Chondrocyte (in vitro differentiated cells): ENCODE measurements at regions not wholly inside any gene's neighbourhood (a gene's known extent, or its start where the extent isn't known, plus 50 kb on each side); places are given as distances from the start of the nearest gene placed in this dataset.
A peak's percentile ranks its signal among the peaks of the same experiment; 100 is the strongest.

ENCODE experiments used
- DNase-seq: peaks from one replicate; pipeline ENCODE4 v3.0.0; 2021; ENCODE audit warnings: mixed read lengths, low spot score
- H3K27ac Mint-ChIP-seq: one replicate; pipeline ENCODE4 v1.8.0; 2021; ENCODE audit warnings: mild to moderate bottlenecking, moderate library complexity, mixed read lengths; ENCODE audit not compliant: unreplicated experiment
- H3K27me3 Mint-ChIP-seq: 2 replicates; pipeline ENCODE4 v1.8.0; 2021; ENCODE audit warnings: low read depth, mixed read lengths
- H3K36me3 Mint-ChIP-seq: 2 replicates; pipeline ENCODE4 v1.8.0; 2021; ENCODE audit warnings: low read depth, mixed read lengths
- H3K4me1 Mint-ChIP-seq: 2 replicates; pipeline ENCODE4 v1.8.0; 2021; ENCODE audit warnings: low read depth, mild to moderate bottlenecking, mixed read lengths
- H3K4me3 Mint-ChIP-seq: one replicate; pipeline ENCODE4 v1.8.0; 2021; ENCODE audit warnings: mild to moderate bottlenecking, moderate library complexity, mixed read lengths; ENCODE audit not compliant: unreplicated experiment
- H3K9me3 Mint-ChIP-seq: 2 replicates; pipeline ENCODE4 v1.8.0; 2021; ENCODE audit warnings: low read depth, mixed read lengths
- TF ChIP-seq, protein P1 (sequence below): fragments of 200-600 bp; sonication (generic); IDR thresholded peaks from 2 replicates; pipeline ENCODE4 v1.5.0; 2021; ENCODE audit warnings: antibody characterized with exemption, mild to moderate bottlenecking, moderate library complexity

GRCh38 chr9:126049088-126049487 is 277.5 kb upstream of the MVB12B start:
- no peak overlapping the region for H3K27ac Mint-ChIP-seq
- no peak for DNase-seq
- H3K27me3 Mint-ChIP-seq = peaks cover 19% of the 10 kb centered on the region
- H3K4me3 Mint-ChIP-seq = no peak overlapping the region
- peaks cover 4% of the 10 kb centered on the region for H3K36me3 Mint-ChIP-seq
- peaks cover 6% of the 10 kb centered on the region for H3K9me3 Mint-ChIP-seq
- no peaks in the 10 kb centered on the region for H3K4me1 Mint-ChIP-seq
- TF ChIP-seq, protein P1, sequence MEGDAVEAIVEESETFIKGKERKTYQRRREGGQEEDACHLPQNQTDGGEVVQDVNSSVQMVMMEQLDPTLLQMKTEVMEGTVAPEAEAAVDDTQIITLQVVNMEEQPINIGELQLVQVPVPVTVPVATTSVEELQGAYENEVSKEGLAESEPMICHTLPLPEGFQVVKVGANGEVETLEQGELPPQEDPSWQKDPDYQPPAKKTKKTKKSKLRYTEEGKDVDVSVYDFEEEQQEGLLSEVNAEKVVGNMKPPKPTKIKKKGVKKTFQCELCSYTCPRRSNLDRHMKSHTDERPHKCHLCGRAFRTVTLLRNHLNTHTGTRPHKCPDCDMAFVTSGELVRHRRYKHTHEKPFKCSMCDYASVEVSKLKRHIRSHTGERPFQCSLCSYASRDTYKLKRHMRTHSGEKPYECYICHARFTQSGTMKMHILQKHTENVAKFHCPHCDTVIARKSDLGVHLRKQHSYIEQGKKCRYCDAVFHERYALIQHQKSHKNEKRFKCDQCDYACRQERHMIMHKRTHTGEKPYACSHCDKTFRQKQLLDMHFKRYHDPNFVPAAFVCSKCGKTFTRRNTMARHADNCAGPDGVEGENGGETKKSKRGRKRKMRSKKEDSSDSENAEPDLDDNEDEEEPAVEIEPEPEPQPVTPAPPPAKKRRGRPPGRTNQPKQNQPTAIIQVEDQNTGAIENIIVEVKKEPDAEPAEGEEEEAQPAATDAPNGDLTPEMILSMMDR = no peak

- peak; percentile 70 for DNase-seq
- Mint-ChIP-seq H3K36me3 (peaks cover 3% of the 10 kb centered on the region), H3K27ac (no peak overlapping the region), H3K4me3 (no peak overlapping the region), H3K9me3 (peaks cover 6% of the 10 kb centered on the region), H3K27me3 (peaks cover 20% of the 10 kb centered on the region), H3K4me1 (no peaks in the 10 kb centered on the region)
- TF ChIP-seq, protein P1 = no peak
Observed at GRCh38 chr9:126049896-126050604, 276.6 kb upstream of the MVB12B start.

GRCh38 chr9:126050605-126050990 is 276.0 kb upstream of the MVB12B start:
- TF ChIP-seq, protein P1 = no peak
- no peaks in the 10 kb centered on the region for H3K4me1 Mint-ChIP-seq
- H3K9me3 Mint-ChIP-seq = peaks cover 6% of the 10 kb centered on the region
- peak; percentile 43 for DNase-seq
- H3K36me3 Mint-ChIP-seq = peaks cover 3% of the 10 kb centered on the region
- H3K27me3 Mint-ChIP-seq = peaks cover 18% of the 10 kb centered on the region
- H3K27ac Mint-ChIP-seq = no peak overlapping the region
- no peak overlapping the region for H3K4me3 Mint-ChIP-seq

GRCh38 chr9:126051446-126052130 is 275.0 kb upstream of the MVB12B start:
- TF ChIP-seq, protein P1 = no peak
- peak; percentile 51 for DNase-seq
- H3K4me1 Mint-ChIP-seq = no peaks in the 10 kb centered on the region
- no peak overlapping the region for H3K4me3 Mint-ChIP-seq
- H3K27ac Mint-ChIP-seq = no peak overlapping the region
- H3K9me3 Mint-ChIP-seq = no peaks in the 10 kb centered on the region
- H3K27me3 Mint-ChIP-seq = peaks cover 22% of the 10 kb centered on the region
- no peaks in the 10 kb centered on the region for H3K36me3 Mint-ChIP-seq

- Mint-ChIP-seq H3K36me3 (no peaks in the 10 kb centered on the region), H3K9me3 (no peaks in the 10 kb centered on the region), H3K27ac (no peak overlapping the region), H3K27me3 (peaks cover 22% of the 10 kb centered on the region), H3K4me1 (no peaks in the 10 kb centered on the region), H3K4me3 (no peak overlapping the region)
- TF ChIP-seq, protein P1 = no peak
- DNase-seq = peak; percentile 55
Observed at GRCh38 chr9:126052791-126053190, 273.8 kb upstream of the MVB12B start.
